ENCODE measurements at regions not wholly inside any gene's neighbourhood (a gene's known extent, or its start where the extent isn't known, plus 50 kb on each side); places are given as distances from the start of the nearest gene placed in this dataset.

GRCh38 chr10:2852574-2853323 is 214.6 kb upstream of the PFKP start:
- TF ChIP-seq POLR2A (IDR thresholded peaks at IDR 0.05) (no peak), CTCF (IDR thresholded peaks at IDR 0.05) (no peak), POLR2AphosphoS5 (IDR thresholded peaks at IDR 0.05) (no peak), EP300 (IDR thresholded peaks at IDR 0.05) (no peak)
- Histone ChIP-seq H3K27ac (no peak overlapping the region), H3K9me3 (peaks cover 0 to 2% (median 0%) of the 10 kb centered on the region in 4 donors), H3K36me3 (no peaks in the 10 kb centered on the region), H3K4me3 (no peak overlapping the region), H3K27me3 (peaks cover 0 to 6% (median 0%) of the 10 kb centered on the region in 3 donors), H3K4me1 (no peaks in the 10 kb centered on the region)
- 44 to 59% methylated on average over 2 of the region's 2 CpGs for WGBS, 2 donors
- DNase-seq, result no peak
- intact Hi-C loops (cut with DNase I), result no loop called here

GRCh38 chr10:2851566-2851965 is 215.8 kb upstream of the PFKP start:
- no peaks in the 10 kb centered on the region for H3K36me3 ChIP-seq

GRCh38 chr10:2850202-2850601 is 217.1 kb upstream of the PFKP start:
- 94 to 96% methylated on average over 5 of the region's 5 CpGs for WGBS, 2 donors
- intact Hi-C loops (cut with DNase I), result no loop called here

More at GRCh38 chr10:2851566-2851965, 215.8 kb upstream of the PFKP start:
- intact Hi-C loops (cut with DNase I), result no loop called here
- Histone ChIP-seq H3K27me3 (peaks cover 0 to 6% (median 0%) of the 10 kb centered on the region in 3 donors), H3K4me3 (no peak overlapping the region), H3K9me3 (peaks cover 0 to 2% (median 0%) of the 10 kb centered on the region in 4 donors), H3K4me1 (no peaks in the 10 kb centered on the region), H3K27ac (no peak overlapping the region)
- TF ChIP-seq POLR2A (IDR thresholded peaks at IDR 0.05) (no peak), CTCF (IDR thresholded peaks at IDR 0.05) (no peak), EP300 (IDR thresholded peaks at IDR 0.05) (no peak), POLR2AphosphoS5 (IDR thresholded peaks at IDR 0.05) (no peak)
- 63 to 69% methylated on average over 3 of the region's 3 CpGs for WGBS, 2 donors
- no peak for DNase-seq

GRCh38 chr10:2844925-2845324 is 222.4 kb upstream of the PFKP start:
- no peaks in the 10 kb centered on the region for H3K36me3 ChIP-seq
- no peaks in the 10 kb centered on the region for H3K4me1 ChIP-seq
- no peak overlapping the region for H3K4me3 ChIP-seq
- WGBS, 2 donors, result 80 to 85% methylated on average over 5 of the region's 5 CpGs
- H3K27me3 ChIP-seq, result peaks cover 0 to 3% (median 0%) of the 10 kb centered on the region in 3 donors
- TF ChIP-seq CTCF (IDR thresholded peaks at IDR 0.05) (no peak), POLR2AphosphoS5 (IDR thresholded peaks at IDR 0.05) (no peak), EP300 (IDR thresholded peaks at IDR 0.05) (no peak), POLR2A (IDR thresholded peaks at IDR 0.05) (no peak)
- H3K9me3 ChIP-seq, result no peaks in the 10 kb centered on the region
- intact Hi-C loops (cut with DNase I), result no loop called here
- H3K27ac ChIP-seq, result no peak overlapping the region
- DNase-seq, result no peak

More at GRCh38 chr10:2850202-2850601, 217.1 kb upstream of the PFKP start:
- peaks cover 0 to 6% (median 0%) of the 10 kb centered on the region in 3 donors for H3K27me3 ChIP-seq
- H3K36me3 ChIP-seq, result no peaks in the 10 kb centered on the region
- TF ChIP-seq EP300 (IDR thresholded peaks at IDR 0.05), result no peak
- no peak for TF ChIP-seq POLR2AphosphoS5 (IDR thresholded peaks at IDR 0.05)
- TF ChIP-seq CTCF (IDR thresholded peaks at IDR 0.05), result no peak
- TF ChIP-seq POLR2A (IDR thresholded peaks at IDR 0.05), result no peak
- H3K9me3 ChIP-seq, result peaks cover 0 to 2% (median 0%) of the 10 kb centered on the region in 4 donors
- no peak for DNase-seq
- no peak overlapping the region for H3K4me3 ChIP-seq
- H3K4me1 ChIP-seq, result no peaks in the 10 kb centered on the region
- H3K27ac ChIP-seq, result no peak overlapping the region

Data from sigmoid colon (tissue), 6 donors.